Transverse colon (tissue), 4 donors: ENCODE measurements at regions not wholly inside any gene's neighbourhood (a gene's known extent, or its start where the extent isn't known, plus 50 kb on each side); places are given as distances from the start of the nearest gene placed in this dataset.

Source experiments
- DNase-seq: peaks from one replicate; pipeline ENCODE4 v3.0.0-alpha.2; 2019
- H3K27ac ChIP-seq, 4 donors: fragments of 200-600 bp; sonication (generic); 2 replicates each; pipeline ENCODE4 v1.5.1; 2016 to 2018; ENCODE audit warnings: inconsistent platforms in 4 of 4
- H3K27me3 ChIP-seq: fragments of 200-600 bp; sonication (generic); 2 replicates; pipeline ENCODE4 v1.5.1; 2017; ENCODE audit warnings: inconsistent platforms
- H3K36me3 ChIP-seq, 4 donors: fragments of 200-600 bp; sonication (generic); 2 replicates each; pipeline ENCODE4 v1.5.1; 2017 to 2019; ENCODE audit warnings: inconsistent platforms in 4 of 4
- H3K4me1 ChIP-seq, 4 donors: fragments of 200-600 bp; sonication (generic); 2 replicates each; pipeline ENCODE4 v1.5.1; 2017 to 2020; ENCODE audit warnings: inconsistent platforms in 4 of 4
- H3K4me3 ChIP-seq, 4 donors: fragments of 200-600 bp; sonication (generic); 1 replicate in 1 of 4; 2 replicates in 3 of 4; pipeline versions ENCODE4 v1.5.1 to v1.6.1; 2017 to 2019; ENCODE audit warnings: inconsistent platforms in 4 of 4
- H3K9me3 ChIP-seq, 2 donors: fragments of 200-600 bp; sonication (generic); 2 replicates each; pipeline ENCODE4 v1.5.1; 2017 to 2019; ENCODE audit warnings: inconsistent platforms in 2 of 2
- EP300 ChIP-seq: sonication (generic); formaldehyde crosslinking; IDR thresholded peaks from one replicate; pipeline ENCODE4 v1.6.1; 2017; ENCODE audit warnings: antibody characterized with exemption, low read depth
- POLR2A ChIP-seq: fragments of 450-650 bp; IDR thresholded peaks from one replicate; pipeline ENCODE4 v1.6.1; 2016; ENCODE audit warnings: antibody characterized with exemption, mild to moderate bottlenecking, moderate library complexity
- POLR2AphosphoS5 ChIP-seq, 3 donors: sonication (generic); formaldehyde crosslinking; IDR thresholded peaks; one replicate each; pipeline ENCODE4 v1.6.1; 2016; ENCODE audit warnings: antibody characterized with exemption in 3 of 3
- WGBS, 2 donors: methylation state at CpG; one replicate each; pipeline ENCODE4 v1.1.5; 2018; ENCODE audit warnings: low coverage in 1 of 2; 5-methylcytosine and 5-hydroxymethylcytosine counted together
- in situ Hi-C, 4 donors: fragments of 200-750 bp; cut with MboI; loops; one replicate each; pipeline versions ENCODE4 v1.15.0 to v1.15.1; 2017; ENCODE audit warnings: low sequenced_read_pairs in 3 of 4, low pct_ligation_motif_present in 1 of 4, low pct_unique_long_range_greater_than_20kb in 1 of 4
- intact Hi-C: fragments of 100-400 bp; cut with DNase I; formaldehyde crosslinking; loops from one replicate; pipeline ENCODE4 v1.15.1; 2023; ENCODE audit warnings: low total_unique reads
- TF ChIP-seq, protein P1 (sequence below), 5 experiments: fragments of 200-600 bp in 3 of 5; fragments of 450-650 bp in 2 of 5; sonication (generic) in 3 of 5; IDR thresholded peaks; 1 replicate in 2 of 5; 2 replicates in 3 of 5; pipeline ENCODE4 v1.5.1; 2016 to 2017; ENCODE audit warnings: antibody characterized with exemption in 5 of 5, inconsistent platforms in 3 of 5, mild to moderate bottlenecking in 2 of 5, moderate library complexity in 1 of 5

DNA sequence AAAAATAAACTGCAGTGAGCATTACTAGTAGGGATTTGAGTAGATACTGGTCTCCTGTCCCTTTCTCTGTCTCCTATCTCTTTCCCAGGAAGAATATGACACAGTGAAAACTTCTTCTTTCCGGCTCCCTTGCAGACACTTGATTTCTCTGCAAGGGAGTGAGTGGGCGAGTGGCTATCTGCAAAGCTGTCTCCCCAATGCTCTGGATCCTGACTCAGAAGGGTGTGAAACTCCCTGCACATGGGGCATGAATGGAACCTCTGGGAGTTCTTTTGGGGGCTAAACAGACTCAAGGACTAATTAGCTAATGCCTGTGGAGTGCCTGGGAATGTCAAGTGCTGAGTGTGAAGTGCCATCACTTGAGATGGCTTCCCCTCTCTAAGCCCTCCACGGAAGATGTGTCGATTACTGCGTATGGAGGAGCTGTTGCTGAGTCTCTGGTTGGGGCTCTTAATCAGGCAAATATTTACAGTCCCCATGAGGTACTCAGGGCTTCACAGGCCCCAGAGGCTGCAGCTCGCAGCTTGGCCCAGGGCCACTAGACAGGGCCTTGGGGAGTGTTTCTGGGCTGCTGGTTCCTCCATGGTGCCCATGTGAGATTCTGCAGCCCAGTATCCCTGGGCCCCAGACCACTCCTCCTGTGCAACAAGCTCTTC, 139.8 kb downstream of the RPS24 start:
- no peaks in the 10 kb centered on the region for H3K4me1 ChIP-seq
- H3K27ac ChIP-seq: no peak overlapping the region
- 83% methylated on average over 6 of the region's 6 CpGs; no CpG with 5 or more reads in 1 of the 2 donors for WGBS, 2 donors
- intact Hi-C loops: no loop called here
- no peak for TF ChIP-seq EP300
- TF ChIP-seq POLR2A: no peak
- no peak for TF ChIP-seq POLR2AphosphoS5 (IDR thresholded peaks at IDR 0.05)
- TF ChIP-seq, protein P1, sequence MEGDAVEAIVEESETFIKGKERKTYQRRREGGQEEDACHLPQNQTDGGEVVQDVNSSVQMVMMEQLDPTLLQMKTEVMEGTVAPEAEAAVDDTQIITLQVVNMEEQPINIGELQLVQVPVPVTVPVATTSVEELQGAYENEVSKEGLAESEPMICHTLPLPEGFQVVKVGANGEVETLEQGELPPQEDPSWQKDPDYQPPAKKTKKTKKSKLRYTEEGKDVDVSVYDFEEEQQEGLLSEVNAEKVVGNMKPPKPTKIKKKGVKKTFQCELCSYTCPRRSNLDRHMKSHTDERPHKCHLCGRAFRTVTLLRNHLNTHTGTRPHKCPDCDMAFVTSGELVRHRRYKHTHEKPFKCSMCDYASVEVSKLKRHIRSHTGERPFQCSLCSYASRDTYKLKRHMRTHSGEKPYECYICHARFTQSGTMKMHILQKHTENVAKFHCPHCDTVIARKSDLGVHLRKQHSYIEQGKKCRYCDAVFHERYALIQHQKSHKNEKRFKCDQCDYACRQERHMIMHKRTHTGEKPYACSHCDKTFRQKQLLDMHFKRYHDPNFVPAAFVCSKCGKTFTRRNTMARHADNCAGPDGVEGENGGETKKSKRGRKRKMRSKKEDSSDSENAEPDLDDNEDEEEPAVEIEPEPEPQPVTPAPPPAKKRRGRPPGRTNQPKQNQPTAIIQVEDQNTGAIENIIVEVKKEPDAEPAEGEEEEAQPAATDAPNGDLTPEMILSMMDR (IDR thresholded peaks at IDR 0.05): no peak
- H3K9me3 ChIP-seq: no peaks in the 10 kb centered on the region
- H3K36me3 ChIP-seq: no peaks in the 10 kb centered on the region
- H3K27me3 ChIP-seq: no peaks in the 10 kb centered on the region
- in situ Hi-C loops: no loop called here
- DNase-seq: no peak
- no peak overlapping the region for H3K4me3 ChIP-seq

GRCh38 chr10:78175444-78176015, 141.9 kb downstream of the RPS24 start:
- Histone ChIP-seq H3K27ac (no peak overlapping the region), H3K4me1 (no peaks in the 10 kb centered on the region), H3K27me3 (no peaks in the 10 kb centered on the region), H3K36me3 (no peaks in the 10 kb centered on the region), H3K9me3 (no peaks in the 10 kb centered on the region), H3K4me3 (no peak overlapping the region)
- TF ChIP-seq, protein P1 (IDR thresholded peaks at IDR 0.05): no peak
- TF ChIP-seq POLR2A: no peak
- TF ChIP-seq EP300: no peak
- no peak for TF ChIP-seq POLR2AphosphoS5 (IDR thresholded peaks at IDR 0.05)
- intact Hi-C loops (no loop called here), in situ Hi-C loops (no loop called here)
- WGBS, 2 donors: 55 to 61% methylated on average over 2 to 5 of the region's 5 CpGs
- DNase-seq: no peak

- no peaks in the 10 kb centered on the region for H3K36me3 ChIP-seq
- TF ChIP-seq POLR2AphosphoS5 (IDR thresholded peaks at IDR 0.05) (no peak), POLR2A (no peak), EP300 (no peak)
- TF ChIP-seq, protein P1 (IDR thresholded peaks at IDR 0.05): no peak
- DNase-seq: no peak
- no peaks in the 10 kb centered on the region for H3K9me3 ChIP-seq
- no peak overlapping the region for H3K27ac ChIP-seq
- H3K4me1 ChIP-seq: no peaks in the 10 kb centered on the region
- 30 to 86% methylated on average over 2 to 24 of the region's 24 CpGs for WGBS, 2 donors
- H3K4me3 ChIP-seq: no peak overlapping the region
- no peaks in the 10 kb centered on the region for H3K27me3 ChIP-seq
- in situ Hi-C loops (no loop called here), intact Hi-C loops (no loop called here)
These were observed 143.0 kb downstream of the RPS24 start for GRCh38 chr10:78176320-78177317.

DNA sequence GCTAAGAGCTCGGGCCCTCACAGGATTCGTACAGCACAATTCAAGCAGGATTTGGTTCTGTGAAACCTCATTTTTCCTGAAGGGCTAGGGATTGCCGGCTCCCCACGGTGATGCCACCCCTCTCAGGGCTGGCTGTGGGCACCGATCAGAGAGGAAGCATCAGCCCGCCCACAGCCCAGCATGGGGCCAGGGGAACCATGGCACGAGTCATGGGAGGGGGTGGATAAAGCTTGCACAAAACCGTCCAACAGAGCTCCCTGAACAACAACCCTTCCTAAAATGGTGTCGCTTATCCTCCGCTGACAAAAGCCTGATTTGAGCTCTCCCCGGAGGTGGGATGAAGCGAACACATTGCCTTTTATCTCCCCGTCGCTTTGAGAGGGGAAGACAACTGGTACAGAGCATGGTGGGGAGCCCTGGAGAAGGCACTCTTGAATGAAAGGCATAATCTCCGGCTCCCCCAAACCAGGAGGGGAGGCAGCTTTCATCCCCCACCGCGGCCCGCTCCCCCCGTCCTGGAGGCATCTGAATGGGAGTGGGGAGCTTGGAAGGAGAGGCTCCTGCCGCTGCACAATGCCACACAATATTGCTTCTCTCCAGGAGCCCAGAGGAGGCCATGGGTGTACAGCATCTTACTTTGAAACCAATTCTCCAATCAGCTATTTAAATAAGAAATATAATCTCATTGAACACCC, 144.0 kb downstream of the RPS24 start:
- Histone ChIP-seq H3K27ac (no peak overlapping the region), H3K36me3 (no peaks in the 10 kb centered on the region), H3K4me3 (no peak overlapping the region), H3K4me1 (no peaks in the 10 kb centered on the region), H3K27me3 (no peaks in the 10 kb centered on the region), H3K9me3 (no peaks in the 10 kb centered on the region)
- intact Hi-C loops: no loop called here
- no peak for TF ChIP-seq EP300
- TF ChIP-seq POLR2A: no peak
- no peak for TF ChIP-seq POLR2AphosphoS5 (IDR thresholded peaks at IDR 0.05)
- TF ChIP-seq, protein P1 (IDR thresholded peaks at IDR 0.05): no peak
- in situ Hi-C loops: no loop called here
- DNase-seq: no peak
- 83% methylated on average over 20 of the region's 20 CpGs; no CpG with 5 or more reads in 1 of the 2 donors for WGBS, 2 donors
